ENCODE measurements at regions not wholly inside any gene's neighbourhood (a gene's known extent, or its start where the extent isn't known, plus 50 kb on each side); places are given as distances from the start of the nearest gene placed in this dataset.

DNA sequence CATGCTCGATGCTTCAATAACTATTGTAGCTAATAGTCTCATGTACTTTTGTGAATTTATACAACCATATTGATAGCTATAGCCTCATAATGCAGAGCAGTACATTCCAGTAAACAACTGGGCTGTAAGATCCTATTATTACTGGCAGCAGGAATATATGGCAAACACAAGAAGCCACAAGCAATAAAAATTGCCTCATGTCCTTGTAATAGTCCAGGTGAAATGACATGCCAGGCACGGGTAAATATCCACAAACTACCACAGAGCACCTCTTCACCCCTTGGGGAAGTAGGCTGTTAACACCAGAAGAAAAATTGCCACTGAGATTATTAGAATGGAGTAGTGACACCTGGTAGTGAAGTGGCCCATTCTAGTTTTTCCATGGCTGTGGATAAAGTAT lies 158.3 kb downstream of the MTX2 start:
- TF ChIP-seq ZFP30 (CRISPR knock-in tag; IDR thresholded peaks at IDR 0.05): no peak
- TF ChIP-seq ZFP3 (CRISPR knock-in tag; IDR thresholded peaks at IDR 0.05): no peak
- TF ChIP-seq, protein P1, sequence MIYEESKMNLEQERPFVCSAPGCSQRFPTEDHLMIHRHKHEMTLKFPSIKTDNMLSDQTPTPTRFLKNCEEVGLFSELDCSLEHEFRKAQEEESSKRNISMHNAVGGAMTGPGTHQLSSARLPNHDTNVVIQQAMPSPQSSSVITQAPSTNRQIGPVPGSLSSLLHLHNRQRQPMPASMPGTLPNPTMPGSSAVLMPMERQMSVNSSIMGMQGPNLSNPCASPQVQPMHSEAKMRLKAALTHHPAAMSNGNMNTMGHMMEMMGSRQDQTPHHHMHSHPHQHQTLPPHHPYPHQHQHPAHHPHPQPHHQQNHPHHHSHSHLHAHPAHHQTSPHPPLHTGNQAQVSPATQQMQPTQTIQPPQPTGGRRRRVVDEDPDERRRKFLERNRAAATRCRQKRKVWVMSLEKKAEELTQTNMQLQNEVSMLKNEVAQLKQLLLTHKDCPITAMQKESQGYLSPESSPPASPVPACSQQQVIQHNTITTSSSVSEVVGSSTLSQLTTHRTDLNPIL (CRISPR knock-in tag; IDR thresholded peaks at IDR 0.05; ENCODE audit: low read depth): no peak
- no peak for TF ChIP-seq TCF4 (CRISPR knock-in tag; IDR thresholded peaks at IDR 0.05; ENCODE audit: borderline replicate concordance)
- no peak for TF ChIP-seq PPARA (CRISPR knock-in tag; IDR thresholded peaks at IDR 0.05; ENCODE audit: borderline replicate concordance)
- TF ChIP-seq, protein P2, sequence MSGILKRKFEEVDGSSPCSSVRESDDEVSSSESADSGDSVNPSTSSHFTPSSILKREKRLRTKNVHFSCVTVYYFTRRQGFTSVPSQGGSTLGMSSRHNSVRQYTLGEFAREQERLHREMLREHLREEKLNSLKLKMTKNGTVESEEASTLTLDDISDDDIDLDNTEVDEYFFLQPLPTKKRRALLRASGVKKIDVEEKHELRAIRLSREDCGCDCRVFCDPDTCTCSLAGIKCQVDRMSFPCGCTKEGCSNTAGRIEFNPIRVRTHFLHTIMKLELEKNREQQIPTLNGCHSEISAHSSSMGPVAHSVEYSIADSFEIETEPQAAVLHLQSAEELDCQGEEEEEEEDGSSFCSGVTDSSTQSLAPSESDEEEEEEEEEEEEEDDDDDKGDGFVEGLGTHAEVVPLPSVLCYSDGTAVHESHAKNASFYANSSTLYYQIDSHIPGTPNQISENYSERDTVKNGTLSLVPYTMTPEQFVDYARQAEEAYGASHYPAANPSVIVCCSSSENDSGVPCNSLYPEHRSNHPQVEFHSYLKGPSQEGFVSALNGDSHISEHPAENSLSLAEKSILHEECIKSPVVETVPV (CRISPR knock-in tag; IDR thresholded peaks at IDR 0.05): no peak
